Tibial nerve (tissue), 4 donors: ENCODE measurements at regions not wholly inside any gene's neighbourhood (a gene's known extent, or its start where the extent isn't known, plus 50 kb on each side); places are given as distances from the start of the nearest gene placed in this dataset.
"Not testable (repeated sequence)": the region's sequence is repeated elsewhere in the genome, so short reads cannot be mapped to it uniquely, and the experiment has no call there.

Experiments
- DNase-seq, 2 donors: peaks; one replicate each; pipeline ENCODE4 v3.0.0-alpha.2; 2019; ENCODE audit warnings: low spot score in 2 of 2
- H3K27ac ChIP-seq, 4 donors: fragments of 200-600 bp; sonication (generic) in 3 of 4; one replicate each; pipeline ENCODE4 v1.5.1; 2017 to 2019; ENCODE audit warnings: mild to moderate bottlenecking in 1 of 4
- H3K27me3 ChIP-seq, 2 donors: fragments of 200-600 bp; sonication (generic) in 1 of 2; one replicate each; pipeline versions ENCODE4 v1.5.1 to v1.6.0; 2017 to 2019
- H3K36me3 ChIP-seq, 3 donors: fragments of 200-600 bp; sonication (generic); one replicate each; pipeline ENCODE4 v1.5.1; 2018 to 2019
- H3K4me1 ChIP-seq, 4 donors: fragments of 200-600 bp; sonication (generic) in 3 of 4; one replicate each; pipeline ENCODE4 v1.5.1; 2017 to 2019
- H3K4me3 ChIP-seq, 4 donors: fragments of 200-600 bp; sonication (generic) in 3 of 4; one replicate each; pipeline ENCODE4 v1.5.1; 2017 to 2019; ENCODE audit warnings: mild to moderate bottlenecking in 1 of 4, moderate library complexity in 1 of 4
- H3K9me3 ChIP-seq, 4 donors: fragments of 200-600 bp; sonication (generic) in 3 of 4; one replicate each; pipeline ENCODE4 v1.5.1; 2017 to 2019
- CTCF ChIP-seq, 5 experiments: fragments of 200-600 bp in 3 of 5; fragments of 450-650 bp in 2 of 5; sonication (generic) in 3 of 5; IDR thresholded peaks; one replicate each; pipeline ENCODE4 v1.5.1; 2016 to 2019; ENCODE audit warnings: antibody characterized with exemption in 5 of 5, mild to moderate bottlenecking in 3 of 5, moderate library complexity in 2 of 5
- EP300 ChIP-seq, 2 donors: sonication (generic); formaldehyde crosslinking; IDR thresholded peaks; one replicate each; pipeline ENCODE4 v1.6.1; 2017; ENCODE audit warnings: antibody characterized with exemption in 2 of 2, mild to moderate bottlenecking in 1 of 2
- POLR2A ChIP-seq, 2 donors: fragments of 450-650 bp; IDR thresholded peaks; one replicate each; pipeline ENCODE4 v1.6.1; 2017; ENCODE audit warnings: antibody characterized with exemption in 2 of 2, mild to moderate bottlenecking in 2 of 2, moderate library complexity in 2 of 2
- WGBS, 2 donors: methylation state at CpG; one replicate each; pipeline ENCODE4 v1.1.5; 2018; 5-methylcytosine and 5-hydroxymethylcytosine counted together

DNA sequence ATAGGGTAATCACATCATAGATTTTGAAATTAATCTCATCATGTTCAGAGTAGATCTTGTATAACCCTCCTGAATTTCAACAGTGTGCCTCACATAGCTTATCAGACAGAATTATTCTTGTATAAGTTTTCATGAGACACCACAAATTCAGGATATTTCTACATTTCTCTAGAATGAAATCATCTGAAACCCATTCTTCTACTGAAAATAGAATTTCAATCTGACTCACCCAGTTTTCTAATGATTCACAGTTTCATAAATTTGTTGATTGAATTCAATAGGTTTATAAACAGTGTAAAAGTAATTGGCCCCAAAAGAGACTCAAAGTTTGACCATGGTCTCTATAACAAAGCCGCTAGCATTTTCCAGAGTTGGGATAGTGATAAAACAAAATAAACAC is 1082.6 kb upstream of the EPHA6 start:
- H3K36me3 ChIP-seq, result no peaks in the 10 kb centered on the region
- no peak for DNase-seq
- H3K4me3 ChIP-seq, result no peak overlapping the region
- H3K27ac ChIP-seq, result no peak overlapping the region
- H3K27me3 ChIP-seq, result no peaks in the 10 kb centered on the region
- H3K4me1 ChIP-seq, result no peaks in the 10 kb centered on the region
- no peak for TF ChIP-seq POLR2A (IDR thresholded peaks at IDR 0.05)
- no peak for TF ChIP-seq CTCF (IDR thresholded peaks at IDR 0.05)
- no peak for TF ChIP-seq EP300 (IDR thresholded peaks at IDR 0.05)
- WGBS, 2 donors, result 73 to 82% methylated on average over 1 of the region's 1 CpG
- H3K9me3 ChIP-seq, result no peaks in the 10 kb centered on the region

DNA sequence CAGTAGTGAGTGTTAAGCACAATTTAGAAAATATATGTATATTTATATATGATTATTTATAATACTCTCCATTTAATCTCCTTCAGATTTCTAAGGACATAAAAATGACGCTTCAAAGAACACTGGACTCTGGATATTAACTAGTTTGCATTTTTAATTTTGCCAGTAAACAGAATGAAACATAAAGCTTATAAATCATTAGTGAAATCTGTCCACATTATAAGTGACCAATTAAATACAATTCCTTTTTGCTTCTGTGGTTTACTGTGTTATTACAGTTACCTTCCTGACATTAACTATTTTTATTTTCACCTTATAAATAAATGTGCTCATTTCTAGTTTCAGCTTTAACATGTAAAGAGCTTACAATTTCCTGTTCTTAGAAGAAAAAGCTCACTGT is 1081.1 kb upstream of the EPHA6 start:
- Histone ChIP-seq H3K9me3 (no peaks in the 10 kb centered on the region), H3K4me3 (no peak overlapping the region), H3K36me3 (no peaks in the 10 kb centered on the region), H3K27me3 (no peaks in the 10 kb centered on the region), H3K4me1 (no peaks in the 10 kb centered on the region), H3K27ac (no peak overlapping the region)
- TF ChIP-seq EP300 (IDR thresholded peaks at IDR 0.05) (no peak), POLR2A (IDR thresholded peaks at IDR 0.05) (no peak), CTCF (IDR thresholded peaks at IDR 0.05) (no peak)
- DNase-seq, result no peak
- 83 to 96% methylated on average over 1 of the region's 1 CpG for WGBS, 2 donors

DNA sequence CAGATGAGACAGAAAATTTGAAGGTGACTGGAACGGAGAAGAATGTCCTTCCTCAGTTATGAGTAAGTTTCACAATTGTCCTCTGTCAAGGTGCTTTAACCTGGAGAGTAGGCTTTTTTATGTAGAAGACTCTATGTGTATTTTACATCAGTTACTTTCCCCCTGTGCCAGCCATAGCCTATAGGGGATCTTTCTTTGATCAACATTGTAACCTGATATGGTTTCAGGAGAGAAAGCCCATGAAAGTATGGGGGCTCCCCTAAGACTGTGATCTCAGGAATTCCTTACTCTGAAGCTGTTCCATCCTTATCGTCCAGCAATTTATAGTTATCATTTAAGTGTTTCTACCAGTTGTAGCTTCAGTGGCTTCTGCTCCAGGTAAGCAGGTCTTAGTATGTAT is 1076.3 kb upstream of the EPHA6 start:
- Histone ChIP-seq H3K4me1 (no peaks in the 10 kb centered on the region), H3K27me3 (no peaks in the 10 kb centered on the region), H3K27ac (no peak overlapping the region), H3K36me3 (no peaks in the 10 kb centered on the region), H3K9me3 (no peaks in the 10 kb centered on the region), H3K4me3 (no peak overlapping the region)
- no peak for DNase-seq
- WGBS, 2 donors, result 73 to 79% methylated on average over 2 of the region's 2 CpGs
- TF ChIP-seq POLR2A (IDR thresholded peaks at IDR 0.05) (no peak), EP300 (IDR thresholded peaks at IDR 0.05) (no peak), CTCF (IDR thresholded peaks at IDR 0.05) (no peak)

- 90 to 93% methylated on average over 8 to 12 of the region's 27 CpGs for WGBS, 2 donors
- not testable (repeated sequence) for DNase-seq, H3K27ac ChIP-seq
Measured at GRCh38 chr3:95744896-95745295, 1069.5 kb upstream of the EPHA6 start.

DNA sequence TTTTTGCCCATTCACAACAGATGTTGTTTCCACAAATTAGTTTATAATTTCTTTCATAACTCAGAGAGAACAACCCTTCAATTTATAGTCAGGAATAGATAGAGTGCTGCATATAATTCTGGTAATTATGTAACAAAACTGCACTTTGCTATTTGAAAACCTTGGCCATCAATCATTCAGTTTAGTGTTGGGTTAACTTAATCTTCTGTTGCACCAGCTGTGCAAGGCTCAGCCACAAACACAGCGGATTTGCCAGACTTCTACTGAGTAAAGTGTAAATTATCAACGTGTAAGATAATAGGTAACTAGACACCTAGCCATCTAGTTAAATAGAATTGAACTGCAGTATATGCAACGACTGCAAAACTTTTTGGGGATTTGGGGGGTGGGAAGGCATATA is 1064.3 kb upstream of the EPHA6 start:
- Histone ChIP-seq H3K27ac (no peak overlapping the region), H3K4me3 (no peak overlapping the region), H3K4me1 (no peaks in the 10 kb centered on the region), H3K36me3 (no peaks in the 10 kb centered on the region), H3K9me3 (peaks cover 0 to 7% (median 0%) of the 10 kb centered on the region in 4 donors), H3K27me3 (no peaks in the 10 kb centered on the region)
- WGBS, 2 donors, result 38 to 51% methylated on average over 3 of the region's 3 CpGs
- TF ChIP-seq POLR2A (IDR thresholded peaks at IDR 0.05), result no peak
- no peak for TF ChIP-seq CTCF (IDR thresholded peaks at IDR 0.05)
- no peak for TF ChIP-seq EP300 (IDR thresholded peaks at IDR 0.05)
- no peak for DNase-seq

More at GRCh38 chr3:95744896-95745295, 1069.5 kb upstream of the EPHA6 start:
- not testable (repeated sequence) for H3K4me3 ChIP-seq, H3K4me1 ChIP-seq, H3K36me3 ChIP-seq, H3K27me3 ChIP-seq, H3K9me3 ChIP-seq

- Histone ChIP-seq H3K36me3 (no peaks in the 10 kb centered on the region), H3K27ac (no peak overlapping the region), H3K4me3 (no peak overlapping the region), H3K9me3 (peaks cover 0 to 7% (median 0%) of the 10 kb centered on the region in 4 donors), H3K27me3 (no peaks in the 10 kb centered on the region), H3K4me1 (no peaks in the 10 kb centered on the region)
- no peak for TF ChIP-seq EP300 (IDR thresholded peaks at IDR 0.05)
- TF ChIP-seq POLR2A (IDR thresholded peaks at IDR 0.05), result no peak
- no peak for TF ChIP-seq CTCF (IDR thresholded peaks at IDR 0.05)
- WGBS, 2 donors, result 53 to 64% methylated on average over 3 of the region's 3 CpGs
- DNase-seq, result no peak
Measured at GRCh38 chr3:95751509-95751908, 1062.9 kb upstream of the EPHA6 start.
